GM18505 (cell line): ENCODE measurements at regions not wholly inside any gene's neighbourhood (a gene's known extent, or its start where the extent isn't known, plus 50 kb on each side); places are given as distances from the start of the nearest gene placed in this dataset.

Experiments used
- ATAC-seq: cut with Tn5 transposase; IDR thresholded peaks from one replicate; pipeline ENCODE4 v1.9.1; 2021; ENCODE audit not compliant: unreplicated experiment
- POLR2A ChIP-seq: IDR thresholded peaks from 4 replicates; pipeline ENCODE4 v1.6.1; 2011; ENCODE audit warnings: borderline replicate concordance; ENCODE audit not compliant: insufficient read depth, insufficient read length; ENCODE audit errors: extremely low read depth

DNA sequence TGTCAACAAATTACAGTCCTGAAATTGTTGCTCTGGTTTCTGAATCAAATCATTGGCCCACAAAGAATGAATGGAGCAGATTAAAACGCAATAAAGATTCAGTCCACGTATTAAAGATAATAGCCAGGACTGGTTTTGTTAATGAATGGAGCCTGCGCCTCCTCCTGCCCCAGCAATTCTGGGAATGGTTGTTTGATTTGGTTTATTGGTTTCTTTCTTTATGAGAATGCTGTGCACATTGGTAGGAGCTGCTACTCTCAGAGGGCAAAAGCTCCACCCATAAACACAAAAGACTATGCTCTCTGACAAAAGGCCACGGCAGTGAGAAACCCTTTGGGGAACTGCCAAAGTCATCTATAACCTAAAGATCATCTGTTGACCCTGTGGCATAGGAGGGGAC is 261.1 kb downstream of the ABHD5 start:
- TF ChIP-seq POLR2A = no peak
- ATAC-seq = no peak

DNA sequence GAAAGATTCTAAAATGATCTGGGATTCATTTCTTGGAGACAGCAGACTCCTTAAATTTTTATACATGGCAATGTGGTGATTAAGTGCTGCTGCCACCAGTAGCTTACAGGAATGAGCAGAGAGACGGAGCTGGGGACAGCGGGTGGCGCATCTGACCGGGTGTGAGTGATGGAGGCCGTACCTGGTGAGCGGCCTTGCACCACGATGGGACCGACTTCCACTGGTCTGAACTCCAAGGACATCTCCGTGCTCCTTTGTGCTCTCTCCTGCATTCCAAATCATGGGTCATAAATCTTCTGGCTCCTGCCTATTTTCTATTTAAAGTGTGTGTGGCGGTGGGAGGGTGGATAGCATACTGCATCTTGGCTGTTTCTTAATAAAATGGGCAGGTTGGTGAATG is 262.6 kb downstream of the ABHD5 start:
- no peak for TF ChIP-seq POLR2A
- no peak for ATAC-seq

DNA sequence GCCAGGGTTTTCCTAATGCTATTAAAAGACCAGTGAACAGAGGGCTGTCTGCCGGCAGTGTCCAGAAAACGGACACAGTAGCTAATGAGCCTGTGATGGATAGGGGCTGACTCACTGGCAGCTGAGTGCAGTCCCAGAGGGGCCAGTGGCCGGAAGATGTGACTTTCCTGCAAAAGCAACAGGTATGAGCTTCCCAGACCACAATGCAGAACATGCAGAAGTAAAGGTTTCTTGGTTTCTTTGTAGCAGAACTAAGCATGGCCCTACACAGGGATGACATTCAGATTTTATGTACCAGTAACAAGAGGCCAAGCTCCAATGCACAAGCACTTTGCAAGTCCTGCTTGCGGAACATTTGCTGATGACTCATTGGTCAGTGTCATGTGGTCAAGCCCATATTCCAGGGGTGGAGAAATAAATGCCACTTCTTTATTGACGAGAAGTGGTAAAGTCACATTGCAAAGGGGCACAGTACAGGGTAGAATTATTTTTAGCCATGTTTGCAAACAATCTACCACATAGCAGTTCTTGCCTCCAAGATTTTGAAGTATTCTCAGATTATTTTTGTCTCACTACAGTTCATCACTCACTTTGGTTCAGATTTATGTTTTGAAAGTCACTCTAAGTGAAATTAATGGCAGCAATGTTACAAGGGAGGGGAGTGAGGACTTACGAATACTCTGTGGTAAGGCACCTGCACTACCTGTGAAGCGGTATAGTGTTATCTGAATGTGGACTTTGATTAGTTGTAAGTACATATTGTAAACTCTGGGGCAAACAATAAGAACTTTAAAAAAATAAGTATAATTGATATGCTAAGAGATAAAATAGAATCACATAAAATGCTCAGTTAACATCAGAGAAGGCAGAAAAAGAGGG is 263.3 kb downstream of the ABHD5 start:
- ATAC-seq = no peak
- TF ChIP-seq POLR2A = no peak

DNA sequence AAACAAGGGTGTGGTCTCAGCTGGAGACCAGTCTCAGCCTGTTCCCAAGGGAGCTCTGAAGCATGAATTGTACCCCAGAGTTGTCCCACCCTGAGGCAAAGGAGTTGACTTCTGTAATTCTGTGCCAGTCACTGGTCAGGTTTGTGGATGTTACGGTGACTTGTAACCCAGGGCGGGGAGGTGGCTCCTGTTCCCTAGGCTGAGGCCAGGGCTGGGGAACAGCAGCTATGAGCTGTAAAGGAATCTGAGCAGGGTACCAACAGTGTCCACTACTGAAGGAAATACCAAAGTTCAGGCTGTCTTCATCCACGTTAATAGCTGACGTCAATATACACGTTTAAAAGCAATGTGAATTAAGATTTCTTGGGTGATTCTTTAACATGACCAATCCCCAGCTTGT is 266.2 kb downstream of the ABHD5 start:
- no peak for ATAC-seq

DNA sequence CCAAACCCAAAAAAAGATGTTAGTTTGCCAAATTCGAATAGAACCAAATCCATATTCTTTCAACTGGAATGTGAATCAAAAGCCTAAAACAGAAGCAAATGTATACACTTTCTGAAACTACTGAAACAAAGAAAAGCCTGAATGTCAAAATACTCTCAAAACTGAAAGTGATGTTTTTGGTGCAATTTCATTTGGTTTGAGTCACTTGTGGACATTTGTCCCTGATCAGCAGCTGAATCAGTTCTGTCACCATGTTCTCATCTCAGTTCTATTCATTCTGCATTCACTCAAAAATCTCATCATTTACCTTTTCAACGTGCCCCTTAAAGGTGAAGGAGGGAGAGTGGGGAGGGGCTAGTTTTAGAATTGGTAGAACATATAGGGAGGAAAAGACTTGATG is 266.8 kb downstream of the ABHD5 start:
- no peak for ATAC-seq
- TF ChIP-seq POLR2A = no peak

More for the DNA sequence above, 266.2 kb downstream of the ABHD5 start:
- no peak for TF ChIP-seq POLR2A

DNA sequence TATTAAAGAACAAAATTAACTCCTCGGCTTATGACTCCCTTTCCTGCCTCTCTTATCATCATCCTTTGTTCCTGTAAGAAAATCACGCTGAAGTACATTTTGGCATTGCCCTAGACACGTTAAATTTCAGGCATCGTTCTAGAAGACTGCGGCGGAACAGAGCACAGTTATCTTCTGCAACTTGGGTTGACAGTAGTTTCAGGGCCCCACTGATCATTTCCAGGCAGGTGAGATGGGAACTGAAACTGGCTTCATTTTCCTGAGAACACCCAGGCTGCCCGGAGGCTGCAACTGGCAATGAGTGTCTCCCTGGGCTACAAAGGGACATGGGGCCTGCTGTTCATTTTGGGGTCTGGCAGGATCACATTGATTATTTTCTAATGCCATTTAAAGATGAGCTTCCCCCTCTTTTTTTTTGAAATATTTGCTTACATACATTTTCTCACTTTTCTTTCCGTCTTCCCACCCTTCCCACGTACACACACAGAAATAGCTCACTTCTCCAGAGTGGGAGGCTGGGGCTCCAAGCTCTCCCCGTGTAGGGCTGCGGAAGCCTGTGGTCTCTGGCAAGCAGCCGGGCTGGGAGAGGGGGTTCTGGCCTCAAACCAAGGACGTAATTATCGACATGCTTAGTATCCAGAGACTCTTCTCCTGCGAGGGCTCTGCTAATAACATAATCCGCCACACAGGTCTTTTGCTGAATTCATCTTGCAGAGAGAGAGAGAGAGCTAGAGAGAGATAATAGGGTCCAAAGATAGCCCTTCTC is 267.4 kb downstream of the ABHD5 start:
- no peak for ATAC-seq

DNA sequence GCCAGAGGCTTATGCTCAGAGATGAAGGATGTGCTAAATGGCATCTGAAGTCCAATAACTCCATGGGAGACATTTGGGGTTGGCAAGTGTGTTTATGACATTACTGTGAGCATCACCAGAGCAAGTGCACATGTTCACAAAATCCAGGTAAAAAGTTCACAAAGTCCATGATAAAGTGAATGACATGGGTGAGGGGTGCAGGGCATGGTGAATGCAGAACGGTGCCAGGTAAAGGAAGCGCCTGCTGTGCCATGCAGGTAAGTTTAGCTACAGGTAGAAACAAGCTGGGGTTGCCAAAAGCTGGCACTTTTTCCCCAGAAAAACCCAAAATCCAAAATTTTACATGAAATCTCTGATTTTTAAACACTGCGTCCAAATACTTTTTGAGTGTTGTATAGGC is 268.2 kb downstream of the ABHD5 start:
- ATAC-seq = no peak
- TF ChIP-seq POLR2A = no peak

More for the DNA sequence above, 267.4 kb downstream of the ABHD5 start:
- no peak for TF ChIP-seq POLR2A

DNA sequence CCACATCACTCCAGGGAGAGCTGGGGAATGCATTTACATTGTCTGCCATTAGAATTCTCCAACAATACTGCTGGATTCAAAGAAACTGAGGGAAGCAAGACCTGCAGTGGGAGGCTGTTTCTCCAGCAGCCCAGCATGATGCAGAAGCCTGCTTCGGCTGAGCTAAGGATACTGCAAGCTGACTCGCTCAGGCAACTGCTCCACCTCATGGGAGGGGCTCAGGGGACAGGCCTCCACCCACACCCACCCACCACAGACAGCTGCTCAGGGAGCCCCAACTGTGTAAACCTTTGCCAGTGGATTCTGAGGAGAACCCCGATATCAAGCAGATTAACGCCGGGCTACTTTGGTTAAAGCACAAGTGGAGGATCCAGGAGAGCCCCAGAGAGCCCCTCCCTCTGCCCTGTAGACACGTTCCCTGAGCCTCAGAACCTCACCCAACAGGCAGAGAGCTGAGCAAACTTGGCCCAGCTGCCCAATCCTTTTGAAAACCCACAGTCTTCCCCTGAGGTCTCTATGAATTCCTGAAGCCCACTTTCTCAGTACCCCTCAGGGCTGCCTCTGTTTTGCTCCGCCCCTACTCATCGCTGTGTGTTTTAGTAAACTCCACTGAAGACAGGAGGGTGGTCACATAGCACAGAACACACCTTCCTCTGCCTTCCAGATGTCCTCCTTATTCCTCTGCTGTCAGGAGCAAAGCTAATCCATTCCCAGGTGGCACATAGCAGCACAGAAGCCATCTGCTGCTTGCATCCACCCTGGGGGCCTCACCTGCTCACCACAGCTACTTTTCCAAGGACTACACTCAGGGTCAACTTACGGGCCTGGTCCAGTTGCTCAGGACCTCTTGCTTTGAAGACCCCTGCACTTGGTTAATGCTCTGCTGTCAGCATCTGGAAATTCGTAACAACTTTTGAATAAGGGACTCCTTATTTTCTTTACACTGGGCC is 269.0 kb downstream of the ABHD5 start:
- TF ChIP-seq POLR2A = no peak
- no peak for ATAC-seq

DNA sequence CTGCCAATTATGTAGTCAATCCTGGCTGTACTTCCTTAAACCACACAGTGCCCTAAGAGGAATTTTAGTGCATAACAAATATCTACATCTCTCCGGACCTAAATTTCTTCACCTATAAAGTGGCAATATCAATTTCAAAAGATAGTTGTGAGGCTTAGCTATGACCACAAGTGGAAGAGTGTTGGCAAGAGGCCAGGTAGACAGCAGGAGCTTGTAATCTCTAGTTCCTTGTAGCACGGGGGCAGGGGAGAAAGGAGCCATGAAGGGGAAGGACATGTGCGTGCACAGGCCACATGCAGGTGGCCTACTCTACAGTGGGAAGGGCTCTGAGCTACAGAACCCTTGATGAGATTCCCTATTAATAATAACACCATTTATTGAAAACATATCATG is 269.7 kb downstream of the ABHD5 start:
- no peak for ATAC-seq
- no peak for TF ChIP-seq POLR2A

DNA sequence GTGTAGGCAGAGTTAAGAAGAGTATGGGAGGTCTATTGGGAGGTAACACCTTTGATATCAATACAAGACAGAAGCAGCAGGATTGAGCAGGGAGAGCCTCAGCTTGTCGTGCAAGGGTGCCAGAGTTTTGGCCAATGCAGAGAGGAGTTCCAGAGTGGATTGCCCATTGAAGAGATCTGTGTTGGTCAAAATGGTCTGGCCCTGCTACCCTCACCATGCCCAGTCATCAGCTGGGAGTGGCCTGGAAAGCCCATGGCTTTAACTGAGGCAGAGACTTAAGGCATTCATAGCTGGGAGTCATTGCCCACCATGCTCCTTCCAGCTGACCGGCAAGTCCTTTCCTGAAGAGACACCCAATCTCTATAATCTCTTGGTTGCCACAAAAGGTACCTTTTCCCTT is 271.3 kb downstream of the ABHD5 start:
- ATAC-seq = no peak
- no peak for TF ChIP-seq POLR2A

DNA sequence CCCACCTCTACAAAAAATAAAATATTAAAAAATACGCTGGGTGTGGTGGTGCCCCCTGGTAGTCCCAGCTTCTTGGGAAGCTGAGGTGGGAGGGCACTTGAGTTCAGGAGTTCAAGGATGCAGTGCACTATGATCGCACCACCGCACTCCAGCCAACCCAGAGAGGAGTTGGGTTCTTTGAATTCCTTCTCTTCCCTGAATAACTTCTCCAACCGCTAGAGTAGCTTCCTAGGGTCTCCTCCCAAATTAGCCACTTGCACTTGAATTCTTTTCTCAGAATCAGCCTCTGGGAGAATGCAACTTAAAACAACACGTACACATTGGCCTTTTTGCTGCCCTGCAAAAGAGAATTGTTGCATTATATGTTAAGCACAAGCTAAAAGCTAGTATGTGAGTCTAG is 272.5 kb downstream of the ABHD5 start:
- no peak for ATAC-seq
- TF ChIP-seq POLR2A = no peak

DNA sequence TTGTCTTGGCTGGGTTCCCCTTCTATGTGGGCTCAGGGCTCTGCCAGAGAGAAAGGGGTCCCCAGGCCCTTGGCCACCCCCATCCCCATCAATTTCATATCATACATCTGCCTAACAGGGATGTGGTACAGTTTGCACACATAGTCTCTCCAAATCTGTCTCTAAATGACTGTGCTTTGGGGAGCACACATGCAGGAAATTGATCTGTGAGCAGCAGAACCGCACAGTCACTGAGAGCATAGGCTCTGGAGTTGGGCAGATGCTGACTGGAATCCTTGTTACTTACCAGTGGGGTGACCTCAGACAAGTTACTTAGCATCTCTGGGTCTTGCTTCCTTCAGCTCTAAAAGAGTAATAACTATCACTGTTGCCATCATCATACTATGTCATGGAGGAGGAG is 273.9 kb downstream of the ABHD5 start:
- ATAC-seq = no peak
- no peak for TF ChIP-seq POLR2A

DNA sequence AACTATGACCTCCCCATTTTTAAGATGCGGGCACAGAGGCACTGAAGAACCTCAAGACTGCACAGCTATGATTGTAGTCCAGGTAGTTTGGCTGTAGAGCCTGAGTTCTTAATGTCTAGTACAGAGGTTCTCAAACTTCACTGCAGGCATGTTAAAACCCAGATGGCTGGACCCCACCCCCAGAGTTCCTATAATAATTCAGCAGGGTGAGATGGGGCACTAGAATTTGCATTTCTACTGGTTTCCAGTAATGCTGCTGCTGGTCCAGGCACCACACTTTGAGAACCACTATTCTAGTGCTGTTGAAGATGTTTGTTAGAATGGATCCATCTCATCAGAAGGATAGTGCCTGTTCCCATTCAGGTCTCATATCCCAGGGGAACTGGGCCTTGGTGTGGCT is 274.9 kb downstream of the ABHD5 start:
- ATAC-seq = no peak
- no peak for TF ChIP-seq POLR2A
